CD14-positive monocyte (primary cell): ENCODE measurements at regions not wholly inside any gene's neighbourhood (a gene's known extent, or its start where the extent isn't known, plus 50 kb on each side); places are given as distances from the start of the nearest gene placed in this dataset.
"Not testable (repeated sequence)": the region's sequence is repeated elsewhere in the genome, so short reads cannot be mapped to it uniquely, and the experiment has no call there.

Experiments used
- DNase-seq, 3 donors: peaks; one replicate each; pipeline ENCODE4 v3.0.0-alpha.2; 2011 to 2022
- H2AFZ ChIP-seq: 2 replicates; pipeline ENCODE4 v1.6.0; 2012; ENCODE audit warnings: mild to moderate bottlenecking, low read depth, low read length, inconsistent platforms; ENCODE audit not compliant: insufficient read depth, poor library complexity, severe bottlenecking
- H3K27ac ChIP-seq, 2 donors: 1 replicate in 1 of 2; 2 replicates in 1 of 2; pipeline ENCODE4 v1.5.1; 2012 to 2013; ENCODE audit warnings: low read length in 2 of 2, control low read depth in 1 of 2, inconsistent platforms in 1 of 2, low read depth in 1 of 2, mild to moderate bottlenecking in 1 of 2
- H3K27me3 ChIP-seq, 2 donors: one replicate each; pipeline versions ENCODE4 v1.6.0 to v1.6.1; 2011 to 2013; ENCODE audit warnings: low read length in 2 of 2; ENCODE audit not compliant: control insufficient read depth in 2 of 2, insufficient read depth in 2 of 2
- H3K36me3 ChIP-seq, 2 donors: replicated peaks in 1 of 2; 1 replicate in 1 of 2; 2 replicates in 1 of 2; pipeline versions ENCODE4 v1.5.1 to v1.6.1; 2012 to 2013; ENCODE audit warnings: low read length in 2 of 2, control low read depth in 1 of 2, inconsistent platforms in 1 of 2, mild to moderate bottlenecking in 1 of 2; ENCODE audit not compliant: insufficient read depth in 2 of 2, control insufficient read depth in 1 of 2
- H3K4me1 ChIP-seq, 2 donors: 1 replicate in 1 of 2; 2 replicates in 1 of 2; pipeline versions ENCODE4 v1.5.1 to v1.6.1; 2012 to 2013; ENCODE audit warnings: low read length in 2 of 2, control low read depth in 1 of 2, inconsistent platforms in 1 of 2, mild to moderate bottlenecking in 1 of 2, moderate library complexity in 1 of 2; ENCODE audit not compliant: insufficient read depth in 2 of 2, control insufficient read depth in 1 of 2
- H3K4me2 ChIP-seq: replicated peaks from 2 replicates; pipeline ENCODE3; 2012; ENCODE audit warnings: low read length, moderate library complexity, mild to moderate bottlenecking; ENCODE audit not compliant: poor library complexity, severe bottlenecking; ENCODE audit errors: extremely low read depth
- H3K4me3 ChIP-seq, 3 experiments: fragments of 200-600 bp in 1 of 3; sonication (generic) in 1 of 3; replicated peaks in 1 of 3; 1 replicate in 2 of 3; 2 replicates in 1 of 3; pipeline ENCODE4 v1.5.1; 2011 to 2013; ENCODE audit warnings: low read length in 3 of 3, mild to moderate bottlenecking in 3 of 3, control low read depth in 2 of 3, low read depth in 2 of 3, inconsistent platforms in 1 of 3, moderate library complexity in 1 of 3
- H3K79me2 ChIP-seq: 2 replicates; pipeline ENCODE4 v1.6.0; 2012; ENCODE audit warnings: mild to moderate bottlenecking, control low read depth, inconsistent platforms, low read length, moderate library complexity; ENCODE audit not compliant: insufficient read depth
- H3K9ac ChIP-seq: 2 replicates; pipeline ENCODE4 v1.6.0; 2017; ENCODE audit warnings: low read length, mild to moderate bottlenecking; ENCODE audit not compliant: insufficient read depth, poor library complexity, severe bottlenecking
- H3K9me3 ChIP-seq, 2 donors: replicated peaks in 1 of 2; 1 replicate in 1 of 2; 2 replicates in 1 of 2; pipeline versions ENCODE4 v1.5.1 to v1.6.1; 2012 to 2013; ENCODE audit warnings: low read length in 2 of 2, control low read depth in 1 of 2; ENCODE audit not compliant: control insufficient read depth in 1 of 2, insufficient read depth in 1 of 2
- H4K20me1 ChIP-seq: 2 replicates; pipeline ENCODE4 v1.6.0; 2012; ENCODE audit warnings: mild to moderate bottlenecking, low read length, control low read depth, moderate library complexity; ENCODE audit not compliant: insufficient read depth
- H3K27ac Mint-ChIP-seq, 7 donors: one replicate each; pipeline ENCODE4 v1.8.0; 2020; ENCODE audit warnings: mild to moderate bottlenecking in 7 of 7, mixed read lengths in 7 of 7, moderate library complexity in 6 of 7, inconsistent platforms in 2 of 7
- H3K27me3 Mint-ChIP-seq, 3 donors: one replicate each; pipeline ENCODE4 v1.8.0; 2021 to 2022; ENCODE audit warnings: low read depth in 3 of 3, mild to moderate bottlenecking in 3 of 3, mixed read lengths in 3 of 3, moderate library complexity in 3 of 3, inconsistent platforms in 1 of 3
- H3K36me3 Mint-ChIP-seq, 2 donors: one replicate each; pipeline ENCODE4 v1.8.0; 2020; ENCODE audit warnings: mixed read lengths in 2 of 2, inconsistent platforms in 1 of 2, mild to moderate bottlenecking in 1 of 2
- H3K4me1 Mint-ChIP-seq: one replicate; pipeline ENCODE4 v1.8.0; 2020; ENCODE audit warnings: mild to moderate bottlenecking, mixed read lengths
- H3K4me3 Mint-ChIP-seq, 2 donors: one replicate each; pipeline ENCODE4 v1.8.0; 2020; ENCODE audit warnings: mild to moderate bottlenecking in 2 of 2, mixed read lengths in 2 of 2, moderate library complexity in 1 of 2
- H3K9me3 Mint-ChIP-seq, 7 donors: one replicate each; pipeline ENCODE4 v1.8.0; 2020 to 2022; ENCODE audit warnings: mixed read lengths in 7 of 7, mild to moderate bottlenecking in 6 of 7, moderate library complexity in 6 of 7, inconsistent platforms in 2 of 7
- whole genome bisulfite sequencing: methylation state at CpG from one replicate; pipeline ENCODE4 v1.1.5; 2013; ENCODE audit warnings: missing lambda C conversion rate; ENCODE audit not compliant: insufficient coverage; 5-methylcytosine and 5-hydroxymethylcytosine counted together
- intact Hi-C, 2 donors: fragments of 100-400 bp; cut with micrococcal nuclease; formaldehyde crosslinking; loops; one replicate each; pipeline versions ENCODE4 v1.15.0 to v1.15.1; 2023
- TF ChIP-seq, protein P1 (sequence below): fragments of 200-600 bp; IDR thresholded peaks from one replicate; pipeline ENCODE4 v1.8.0; 2022; ENCODE audit warnings: antibody characterized with exemption, mild to moderate bottlenecking

DNA sequence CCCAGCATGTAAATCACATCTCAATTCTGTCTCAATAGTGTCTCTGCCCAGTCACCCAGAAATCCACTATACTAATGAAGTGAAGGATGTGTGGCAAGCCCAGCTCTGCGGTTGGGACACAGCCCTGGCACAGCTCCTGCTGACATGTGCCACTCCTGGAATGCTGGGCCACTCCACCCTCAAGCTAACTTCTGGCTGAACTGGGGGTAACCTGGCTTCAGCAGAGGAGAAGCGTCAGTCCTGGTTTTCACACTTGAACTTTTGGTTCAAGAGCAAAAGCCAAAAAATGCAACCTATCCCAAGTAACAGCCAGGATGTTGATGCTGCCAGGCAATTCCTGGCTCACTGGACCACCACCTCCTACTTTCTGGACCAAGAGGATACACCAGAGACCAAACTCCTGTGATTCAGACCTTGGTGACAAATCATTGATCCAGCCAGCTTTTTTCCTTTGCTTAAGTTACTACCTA, 86.4 kb downstream of the ARRDC3 start:
- Histone ChIP-seq H3K4me1 (peaks cover 22 to 30% of the 10 kb centered on the region in 2 donors), H4K20me1 (no peaks in the 10 kb centered on the region), H2AFZ (no peak overlapping the region), H3K36me3 (no peaks in the 10 kb centered on the region), H3K4me2 (no peak overlapping the region), H3K9me3 (no peaks in the 10 kb centered on the region), H3K27ac (no peak overlapping the region), H3K9ac (no peak overlapping the region), H3K79me2 (no peaks in the 10 kb centered on the region), H3K4me3 (no peak overlapping the region), H3K27me3 (no peaks in the 10 kb centered on the region)
- Mint-ChIP-seq H3K36me3 (peaks cover 0 to 2% of the 10 kb centered on the region in 2 donors), H3K4me3 (no peak overlapping the region), H3K9me3 (peaks cover 0 to 2% (median 0%) of the 10 kb centered on the region in 7 donors), H3K27ac (peak overlapping the region in 3 of 7 donors; percentile 3 to 80 (median 20)), H3K27me3 (peaks cover 0 to 3% (median 0%) of the 10 kb centered on the region in 3 donors), H3K4me1 (peaks cover 32% of the 10 kb centered on the region)
- WGBS = 70% methylated on average over 2 of the region's 2 CpGs
- DNase-seq = peak in 1 of 3 donors; percentile 40
- intact Hi-C loops = loop anchor here in 1 of 2 donors (5.0 kb wide), 1 partner anchor 194 kb away; no protein-coding TSS in a partner anchor
- TF ChIP-seq, protein P1, sequence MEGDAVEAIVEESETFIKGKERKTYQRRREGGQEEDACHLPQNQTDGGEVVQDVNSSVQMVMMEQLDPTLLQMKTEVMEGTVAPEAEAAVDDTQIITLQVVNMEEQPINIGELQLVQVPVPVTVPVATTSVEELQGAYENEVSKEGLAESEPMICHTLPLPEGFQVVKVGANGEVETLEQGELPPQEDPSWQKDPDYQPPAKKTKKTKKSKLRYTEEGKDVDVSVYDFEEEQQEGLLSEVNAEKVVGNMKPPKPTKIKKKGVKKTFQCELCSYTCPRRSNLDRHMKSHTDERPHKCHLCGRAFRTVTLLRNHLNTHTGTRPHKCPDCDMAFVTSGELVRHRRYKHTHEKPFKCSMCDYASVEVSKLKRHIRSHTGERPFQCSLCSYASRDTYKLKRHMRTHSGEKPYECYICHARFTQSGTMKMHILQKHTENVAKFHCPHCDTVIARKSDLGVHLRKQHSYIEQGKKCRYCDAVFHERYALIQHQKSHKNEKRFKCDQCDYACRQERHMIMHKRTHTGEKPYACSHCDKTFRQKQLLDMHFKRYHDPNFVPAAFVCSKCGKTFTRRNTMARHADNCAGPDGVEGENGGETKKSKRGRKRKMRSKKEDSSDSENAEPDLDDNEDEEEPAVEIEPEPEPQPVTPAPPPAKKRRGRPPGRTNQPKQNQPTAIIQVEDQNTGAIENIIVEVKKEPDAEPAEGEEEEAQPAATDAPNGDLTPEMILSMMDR = no peak

DNA sequence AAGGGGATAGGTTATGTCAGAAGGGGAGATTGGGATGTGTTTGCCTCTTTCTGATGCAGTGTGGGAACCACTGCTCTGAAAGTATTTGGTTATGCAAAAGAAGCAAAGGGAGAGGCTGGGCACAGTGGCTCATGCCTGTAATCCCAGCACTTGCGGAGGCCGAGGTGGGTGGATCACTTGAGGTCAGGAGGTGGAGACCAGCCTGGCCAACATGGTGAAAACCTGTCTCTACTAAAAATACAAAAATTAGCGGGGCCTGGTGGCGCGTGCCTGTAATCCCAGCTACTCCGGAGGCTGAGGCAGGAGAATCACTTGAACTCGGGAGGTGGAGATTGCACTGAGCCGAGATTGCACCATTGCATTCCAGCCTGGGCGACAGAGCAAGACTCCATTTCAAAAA, 87.0 kb downstream of the ARRDC3 start:
- 100% methylated on average over 5 of the region's 9 CpGs for WGBS
- peaks cover 26% of the 10 kb centered on the region for H3K4me1 Mint-ChIP-seq
- not testable (repeated sequence) for H3K36me3 ChIP-seq, H2AFZ ChIP-seq, H4K20me1 ChIP-seq, H3K9ac ChIP-seq, H3K4me3 Mint-ChIP-seq, H3K4me3 ChIP-seq, H3K27me3 Mint-ChIP-seq, H3K27ac ChIP-seq, H3K27me3 ChIP-seq, H3K36me3 Mint-ChIP-seq, H3K79me2 ChIP-seq, DNase-seq, H3K9me3 ChIP-seq, H3K27ac Mint-ChIP-seq, H3K4me2 ChIP-seq, H3K9me3 Mint-ChIP-seq
- H3K4me1 ChIP-seq = peaks cover 16 to 24% of the 10 kb centered on the region in 2 donors
- intact Hi-C loops = loop anchor here in 1 of 2 donors (5.0 kb wide), 1 partner anchor 194 kb away; no protein-coding TSS in a partner anchor
